Loucy (cell line): ENCODE measurements at regions not wholly inside any gene's neighbourhood (a gene's known extent, or its start where the extent isn't known, plus 50 kb on each side); places are given as distances from the start of the nearest gene placed in this dataset.
A peak's percentile ranks its signal among the peaks of the same experiment; 100 is the strongest.

ENCODE experiments used
- H2AFZ ChIP-seq: fragments of 200-600 bp; sonication (generic); 2 replicates; pipeline ENCODE4 v1.6.0; 2016; ENCODE audit warnings: antibody characterized with exemption, mild to moderate bottlenecking, low read length, moderate library complexity
- H3F3A ChIP-seq: fragments of 200-600 bp; 2 replicates; pipeline ENCODE4 v1.6.0; 2016; ENCODE audit warnings: antibody characterized with exemption, low read depth, mild to moderate bottlenecking
- H3K27me3 ChIP-seq: fragments of 200-600 bp; sonication (generic); 2 replicates; pipeline ENCODE4 v1.6.1; 2014; ENCODE audit warnings: low read length, mild to moderate bottlenecking; ENCODE audit not compliant: insufficient read depth, poor library complexity, severe bottlenecking
- H3K36me3 ChIP-seq: fragments of 200-600 bp; sonication (generic); 2 replicates; pipeline ENCODE4 v1.6.1; 2016; ENCODE audit warnings: low read length; ENCODE audit not compliant: insufficient read depth
- H3K4me1 ChIP-seq: fragments of 200-600 bp; sonication (generic); 2 replicates; pipeline ENCODE4 v1.5.1; 2014; ENCODE audit warnings: low read length, mild to moderate bottlenecking; ENCODE audit not compliant: insufficient read depth, poor library complexity, severe bottlenecking
- H3K4me2 ChIP-seq: fragments of 200-600 bp; sonication (generic); 2 replicates; pipeline ENCODE4 v1.6.0; 2014; ENCODE audit warnings: antibody characterized with exemption, low read length, low read depth, mild to moderate bottlenecking; ENCODE audit not compliant: poor library complexity, severe bottlenecking
- H3K4me3 ChIP-seq: fragments of 200-600 bp; sonication (generic); 2 replicates; pipeline ENCODE4 v1.5.1; 2014; ENCODE audit warnings: low read length, mild to moderate bottlenecking, mixed read lengths; ENCODE audit not compliant: poor library complexity, severe bottlenecking
- H3K79me2 ChIP-seq: fragments of 200-600 bp; sonication (generic); 2 replicates; pipeline ENCODE4 v1.6.1; 2014; ENCODE audit warnings: low read length; ENCODE audit not compliant: insufficient read depth
- H3K9ac ChIP-seq: fragments of 200-600 bp; sonication (generic); 2 replicates; pipeline ENCODE4 v1.6.0; 2014; ENCODE audit warnings: mild to moderate bottlenecking, low read depth, low read length, moderate library complexity; ENCODE audit not compliant: poor library complexity, severe bottlenecking
- H3K9me2 ChIP-seq: fragments of 200-600 bp; sonication (generic); replicated peaks from 2 replicates; pipeline ENCODE4 v1.6.1; 2016; ENCODE audit warnings: low read depth, low read length, mixed read lengths
- H3K9me3 ChIP-seq: fragments of 200-600 bp; sonication (generic); 2 replicates; pipeline ENCODE4 v1.6.1; 2014; ENCODE audit warnings: mild to moderate bottlenecking, antibody characterized with exemption, low read length, low read depth; ENCODE audit not compliant: insufficient read depth
- H4K20me1 ChIP-seq: fragments of 200-600 bp; sonication (generic); 2 replicates; pipeline ENCODE4 v1.6.0; 2014; ENCODE audit warnings: antibody characterized with exemption, low read length, mild to moderate bottlenecking; ENCODE audit not compliant: insufficient read depth, poor library complexity, severe bottlenecking
- CTCF ChIP-seq: fragments of 200-600 bp; sonication (generic); conservative IDR thresholded peaks from 2 replicates; pipeline ENCODE4 v1.5.1; 2014; ENCODE audit warnings: mild to moderate bottlenecking, antibody characterized with exemption, low read length
- EZH2phosphoT487 ChIP-seq: fragments of 200-600 bp; IDR thresholded peaks from 2 replicates; pipeline ENCODE4 v1.6.1; 2018; ENCODE audit warnings: antibody characterized with exemption, mild to moderate bottlenecking, moderate library complexity, borderline replicate concordance

- Histone ChIP-seq H3K79me2 (no peaks in the 10 kb centered on the region), H3K4me3 (no peak overlapping the region), H3K9ac (no peak overlapping the region), H3K4me1 (no peaks in the 10 kb centered on the region), H4K20me1 (no peaks in the 10 kb centered on the region), H3F3A (no peaks in the 10 kb centered on the region), H2AFZ (no peak overlapping the region), H3K9me2 (no peaks in the 10 kb centered on the region), H3K27me3 (no peaks in the 10 kb centered on the region), H3K36me3 (no peaks in the 10 kb centered on the region), H3K9me3 (no peaks in the 10 kb centered on the region), H3K4me2 (no peak overlapping the region)
- TF ChIP-seq EZH2phosphoT487 (no peak), CTCF (no peak)
Observed at GRCh38 chr2:216992056-216992675, 132.3 kb upstream of the TNP1 start.

- H2AFZ ChIP-seq: no peak overlapping the region
- H3K4me3 ChIP-seq: no peak overlapping the region
- no peaks in the 10 kb centered on the region for H3K4me1 ChIP-seq
- no peaks in the 10 kb centered on the region for H3K27me3 ChIP-seq
- no peaks in the 10 kb centered on the region for H3F3A ChIP-seq
- no peak overlapping the region for H3K9ac ChIP-seq
- no peak overlapping the region for H3K4me2 ChIP-seq
- H3K9me2 ChIP-seq: no peaks in the 10 kb centered on the region
- no peaks in the 10 kb centered on the region for H3K9me3 ChIP-seq
- H4K20me1 ChIP-seq: no peaks in the 10 kb centered on the region
- H3K79me2 ChIP-seq: no peaks in the 10 kb centered on the region
- TF ChIP-seq CTCF (no peak), EZH2phosphoT487 (no peak)
- H3K36me3 ChIP-seq: no peaks in the 10 kb centered on the region
Observed at GRCh38 chr2:216991563-216991962, 131.7 kb upstream of the TNP1 start.

- Histone ChIP-seq H3K9me2 (no peaks in the 10 kb centered on the region), H3K4me3 (no peak overlapping the region), H3K79me2 (no peaks in the 10 kb centered on the region), H3K4me2 (no peak overlapping the region), H3K9me3 (no peaks in the 10 kb centered on the region), H3K27me3 (no peaks in the 10 kb centered on the region), H3K36me3 (no peaks in the 10 kb centered on the region), H3F3A (no peaks in the 10 kb centered on the region), H4K20me1 (no peaks in the 10 kb centered on the region), H2AFZ (no peak overlapping the region), H3K9ac (no peak overlapping the region), H3K4me1 (no peaks in the 10 kb centered on the region)
- TF ChIP-seq CTCF (0 out of 2 replicates have a peak, but pooled peaks have one; percentile 12), EZH2phosphoT487 (no peak)
Observed at GRCh38 chr2:216989340-216990129, 129.7 kb upstream of the TNP1 start.
